Choroid plexus epithelial cell (primary cell): ENCODE measurements at regions not wholly inside any gene's neighbourhood (a gene's known extent, or its start where the extent isn't known, plus 50 kb on each side); places are given as distances from the start of the nearest gene placed in this dataset.

Experiments used
- DNase-seq: peaks from one replicate; pipeline ENCODE4 v3.0.0-alpha.2; 2010; ENCODE audit warnings: low read depth
- H3K4me3 ChIP-seq: 2 replicates; pipeline ENCODE4 v1.5.1; 2011; ENCODE audit warnings: low read depth, mild to moderate bottlenecking, control low read depth, low read length, moderate library complexity
- CTCF ChIP-seq: conservative IDR thresholded peaks from 2 replicates; pipeline ENCODE4 v1.5.1; 2011; ENCODE audit warnings: low read depth, mild to moderate bottlenecking, control low read depth, inconsistent platforms, low read length, moderate library complexity

- TF ChIP-seq CTCF, result no peak
- DNase-seq, result no peak
- no peak overlapping the region for H3K4me3 ChIP-seq
Measured at GRCh38 chr9:81844131-81844567, 84.1 kb upstream of the SPATA31D4 start.

GRCh38 chr9:81847181-81847915, 80.9 kb upstream of the SPATA31D4 start:
- TF ChIP-seq CTCF, result no peak
- H3K4me3 ChIP-seq, result no peak overlapping the region
- no peak for DNase-seq

GRCh38 chr9:81848472-81848871, 79.8 kb upstream of the SPATA31D4 start:
- peak; percentile 63 for DNase-seq
- peak; percentile 59 for TF ChIP-seq CTCF
- no peak overlapping the region for H3K4me3 ChIP-seq

- no peak overlapping the region for H3K4me3 ChIP-seq
- peak; percentile 34 for DNase-seq
- TF ChIP-seq CTCF, result no peak
Measured at GRCh38 chr9:81849631-81850259, 78.5 kb upstream of the SPATA31D4 start.

GRCh38 chr9:81850724-81851123, 77.5 kb upstream of the SPATA31D4 start:
- TF ChIP-seq CTCF, result no peak
- H3K4me3 ChIP-seq, result no peak overlapping the region
- no peak for DNase-seq

GRCh38 chr9:81851340-81851739, 76.9 kb upstream of the SPATA31D4 start:
- TF ChIP-seq CTCF, result no peak
- H3K4me3 ChIP-seq, result no peak overlapping the region
- DNase-seq, result no peak

- no peak overlapping the region for H3K4me3 ChIP-seq
- TF ChIP-seq CTCF, result no peak
- DNase-seq, result no peak
Measured at GRCh38 chr9:81852820-81853219, 75.4 kb upstream of the SPATA31D4 start.
